Brain microvascular endothelial cell (primary cell): ENCODE measurements at regions not wholly inside any gene's neighbourhood (a gene's known extent, or its start where the extent isn't known, plus 50 kb on each side); places are given as distances from the start of the nearest gene placed in this dataset.

ENCODE experiments used
- DNase-seq: peaks from one replicate; pipeline ENCODE4 v3.0.0-alpha.2; 2020
- H3K27ac ChIP-seq: fragments of 250-450 bp; sonication (Bioruptor Pico); 2 replicates; pipeline ENCODE4 v1.5.1; 2020; ENCODE audit warnings: mild to moderate bottlenecking, moderate library complexity
- H3K27me3 ChIP-seq: fragments of 250-450 bp; sonication (Bioruptor Pico); replicated peaks from 2 replicates; pipeline ENCODE4 v1.5.1; 2020; ENCODE audit warnings: mild to moderate bottlenecking
- H3K36me3 ChIP-seq: fragments of 250-450 bp; sonication (Bioruptor Pico); replicated peaks from 2 replicates; pipeline ENCODE4 v1.5.1; 2020; ENCODE audit warnings: mild to moderate bottlenecking
- H3K4me3 ChIP-seq: 2 replicates; pipeline ENCODE4 v1.5.1; 2011; ENCODE audit warnings: low read depth, mild to moderate bottlenecking, control low read depth, low read length, moderate library complexity
- in situ Hi-C: cut with HindIII; loops from 2 replicates; pipeline ENCODE4 v1.10.0; 2017; ENCODE audit warnings: low sequenced_read_pairs, low pct_ligation_motif_present
- TF ChIP-seq, protein P1 (sequence below): IDR thresholded peaks from 2 replicates; pipeline ENCODE4 v1.5.1; 2011; ENCODE audit warnings: low read depth, mild to moderate bottlenecking, moderate library complexity, low read length, control low read depth, inconsistent platforms; ENCODE audit errors: missing control alignments

DNA sequence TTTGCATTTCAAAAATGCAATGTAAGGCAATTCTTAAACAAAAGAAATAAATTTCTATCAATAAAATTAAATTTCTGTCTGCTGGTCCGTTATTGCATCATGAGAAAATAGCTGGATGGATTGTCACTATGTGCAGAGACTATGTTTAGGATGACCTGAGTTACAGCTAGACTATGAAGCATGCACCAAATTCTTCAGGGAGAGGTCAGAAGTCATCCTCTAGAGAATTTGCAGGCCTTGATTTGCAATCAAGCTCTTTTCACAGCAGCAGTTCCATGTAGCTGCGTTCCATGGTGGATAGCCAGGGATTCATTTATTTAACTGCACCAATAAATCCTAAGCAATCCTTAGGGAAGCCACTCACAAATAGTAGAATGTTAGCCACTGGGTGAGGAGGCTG, 253.7 kb downstream of the MSRB3 start:
- Histone ChIP-seq H3K27me3 (no peaks in the 10 kb centered on the region), H3K36me3 (no peaks in the 10 kb centered on the region), H3K27ac (peak overlapping the region; percentile 96), H3K4me3 (no peak overlapping the region)
- DNase-seq, result peak; percentile 78
- TF ChIP-seq, protein P1, sequence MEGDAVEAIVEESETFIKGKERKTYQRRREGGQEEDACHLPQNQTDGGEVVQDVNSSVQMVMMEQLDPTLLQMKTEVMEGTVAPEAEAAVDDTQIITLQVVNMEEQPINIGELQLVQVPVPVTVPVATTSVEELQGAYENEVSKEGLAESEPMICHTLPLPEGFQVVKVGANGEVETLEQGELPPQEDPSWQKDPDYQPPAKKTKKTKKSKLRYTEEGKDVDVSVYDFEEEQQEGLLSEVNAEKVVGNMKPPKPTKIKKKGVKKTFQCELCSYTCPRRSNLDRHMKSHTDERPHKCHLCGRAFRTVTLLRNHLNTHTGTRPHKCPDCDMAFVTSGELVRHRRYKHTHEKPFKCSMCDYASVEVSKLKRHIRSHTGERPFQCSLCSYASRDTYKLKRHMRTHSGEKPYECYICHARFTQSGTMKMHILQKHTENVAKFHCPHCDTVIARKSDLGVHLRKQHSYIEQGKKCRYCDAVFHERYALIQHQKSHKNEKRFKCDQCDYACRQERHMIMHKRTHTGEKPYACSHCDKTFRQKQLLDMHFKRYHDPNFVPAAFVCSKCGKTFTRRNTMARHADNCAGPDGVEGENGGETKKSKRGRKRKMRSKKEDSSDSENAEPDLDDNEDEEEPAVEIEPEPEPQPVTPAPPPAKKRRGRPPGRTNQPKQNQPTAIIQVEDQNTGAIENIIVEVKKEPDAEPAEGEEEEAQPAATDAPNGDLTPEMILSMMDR, result no peak
- in situ Hi-C loops, result no loop called here

DNA sequence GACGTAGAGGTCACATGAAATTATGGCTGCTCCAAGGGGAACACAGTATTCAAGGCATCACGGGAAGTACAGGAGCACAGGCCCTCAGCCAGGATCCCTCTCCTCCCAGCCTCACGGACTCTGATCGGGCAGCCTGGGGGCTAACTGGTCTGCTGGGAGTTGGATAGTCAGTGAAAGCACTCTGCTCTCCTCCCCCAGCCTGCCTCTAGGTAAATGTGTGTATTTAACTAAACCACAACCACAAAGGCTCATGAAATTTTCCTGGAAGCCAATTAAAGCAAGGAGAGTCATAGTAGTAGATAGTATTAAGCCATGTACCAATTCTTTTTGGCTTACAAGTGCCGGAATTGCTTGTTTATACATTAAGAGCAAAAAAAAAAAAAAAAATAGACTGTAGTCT, 254.3 kb downstream of the MSRB3 start:
- no peak overlapping the region for H3K4me3 ChIP-seq
- peak; percentile 82 for DNase-seq
- H3K27ac ChIP-seq, result peak overlapping the region; percentile 96
- in situ Hi-C loops, result no loop called here
- TF ChIP-seq, protein P1, result no peak
- no peaks in the 10 kb centered on the region for H3K27me3 ChIP-seq
- no peaks in the 10 kb centered on the region for H3K36me3 ChIP-seq

DNA sequence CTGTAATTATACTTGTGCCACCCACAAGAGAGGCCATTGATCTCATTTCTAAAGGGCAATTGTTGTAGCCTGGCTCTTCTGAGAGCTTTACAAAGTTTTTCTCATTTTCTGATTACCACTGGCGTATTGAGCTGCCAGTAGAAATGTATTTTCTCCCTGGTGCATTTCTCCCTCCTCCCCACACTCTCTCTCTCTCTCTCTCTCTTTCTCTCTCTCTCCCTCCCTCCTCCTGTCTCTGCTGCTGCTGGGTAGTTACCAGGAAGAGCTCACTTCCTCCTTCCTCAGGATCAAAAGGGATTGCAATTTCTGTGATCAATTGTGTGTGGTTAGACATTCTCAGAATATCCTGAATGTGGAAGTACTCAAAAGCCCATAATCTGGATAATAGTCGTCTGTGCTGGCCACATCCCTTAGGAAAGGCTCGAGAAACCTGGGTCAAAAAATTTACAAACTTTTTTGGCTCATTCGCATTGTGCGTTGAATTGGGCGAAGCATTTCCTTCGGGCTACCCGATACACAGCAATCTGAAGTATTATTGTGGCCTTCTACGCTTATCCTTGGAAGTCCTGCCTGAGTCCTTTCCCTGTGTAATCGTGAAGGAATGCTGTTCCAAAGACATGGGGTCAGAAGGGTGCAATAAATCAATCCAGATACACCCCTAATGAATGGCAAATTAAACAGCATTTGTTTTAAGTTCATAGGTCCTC, 254.8 kb downstream of the MSRB3 start:
- H3K27ac ChIP-seq, result peak overlapping the region; percentile 96
- TF ChIP-seq, protein P1, result no peak

DNA sequence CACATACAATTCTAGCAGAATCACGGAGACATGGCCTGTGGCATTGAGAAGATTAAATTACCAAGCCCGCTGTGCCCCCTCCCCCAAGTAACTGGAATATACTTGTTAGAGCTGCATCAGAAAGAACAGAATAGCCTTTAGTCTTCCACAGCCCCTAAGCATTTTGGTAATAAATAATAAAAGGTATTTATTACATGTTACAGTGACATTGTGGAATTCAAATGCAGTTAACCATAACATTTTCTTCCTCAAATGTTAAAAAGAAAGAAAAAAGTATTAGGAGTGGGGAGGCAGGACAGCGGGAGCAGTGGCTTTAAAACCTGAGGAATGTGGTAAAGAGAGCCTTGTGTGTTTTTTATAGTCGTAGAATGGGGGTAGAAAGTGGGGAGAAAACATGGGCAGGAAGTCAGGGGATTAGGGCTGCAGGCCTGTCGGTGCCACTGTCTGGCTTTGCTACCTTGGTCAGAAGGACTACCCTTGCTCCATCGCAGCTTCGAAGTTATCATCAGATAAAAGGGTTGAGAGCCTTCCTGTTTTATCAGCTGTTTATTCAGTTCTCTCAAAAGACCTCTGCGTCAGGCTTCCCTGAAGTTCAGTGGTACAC, 255.9 kb downstream of the MSRB3 start:
- no peak for DNase-seq
- no peaks in the 10 kb centered on the region for H3K27me3 ChIP-seq
- no peaks in the 10 kb centered on the region for H3K36me3 ChIP-seq
- H3K27ac ChIP-seq, result peak overlapping the region; percentile 96
- TF ChIP-seq, protein P1, result no peak
- H3K4me3 ChIP-seq, result no peak overlapping the region
- in situ Hi-C loops, result no loop called here

More for the DNA sequence above, 254.8 kb downstream of the MSRB3 start:
- Histone ChIP-seq H3K36me3 (no peaks in the 10 kb centered on the region), H3K27me3 (no peaks in the 10 kb centered on the region), H3K4me3 (no peak overlapping the region)
- in situ Hi-C loops, result no loop called here
- no peak for DNase-seq

DNA sequence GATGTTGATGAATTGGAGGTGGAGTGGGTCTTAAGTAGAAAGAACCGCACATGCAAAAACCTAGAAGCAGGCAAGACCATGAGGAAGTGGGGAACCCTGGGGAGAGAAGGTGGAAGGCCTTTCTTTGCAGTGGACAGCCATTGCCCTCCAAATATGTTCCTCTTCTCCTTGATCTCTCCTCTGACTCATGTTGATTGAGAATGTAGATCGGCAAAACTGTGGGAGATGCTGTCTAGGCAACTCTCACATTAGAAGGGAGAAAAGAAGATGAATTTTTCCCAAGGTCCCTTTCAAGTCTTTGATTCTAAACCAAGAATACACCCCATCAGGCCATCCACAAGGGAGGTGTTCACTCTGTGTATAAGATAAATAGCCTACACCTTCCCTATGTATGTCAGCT, 257.5 kb downstream of the MSRB3 start:
- no peaks in the 10 kb centered on the region for H3K27me3 ChIP-seq
- H3K27ac ChIP-seq, result peak overlapping the region; percentile 96
- in situ Hi-C loops, result no loop called here
- TF ChIP-seq, protein P1, result no peak
- no peak overlapping the region for H3K4me3 ChIP-seq
- H3K36me3 ChIP-seq, result no peaks in the 10 kb centered on the region
- no peak for DNase-seq

DNA sequence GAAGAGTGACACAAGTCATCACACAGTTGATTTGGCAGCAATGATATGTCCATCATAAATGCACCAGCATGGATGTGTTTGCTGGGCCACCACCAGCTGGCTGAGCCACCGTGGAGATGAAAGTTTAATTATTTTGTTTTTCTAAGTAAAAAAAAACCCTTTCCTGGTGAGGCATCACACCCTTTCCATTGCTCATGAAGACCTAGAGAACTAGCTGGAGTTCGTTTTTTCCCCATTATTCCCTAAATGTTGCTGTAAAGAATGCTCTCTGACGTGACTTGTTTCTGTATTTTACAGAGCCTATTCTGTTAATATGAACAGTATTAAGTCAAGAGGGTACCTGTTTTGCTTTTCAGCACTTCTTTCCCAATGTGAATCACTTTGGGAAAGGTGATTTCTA, 257.9 kb downstream of the MSRB3 start:
- DNase-seq, result no peak
- peak overlapping the region; percentile 96 for H3K27ac ChIP-seq
- TF ChIP-seq, protein P1, result no peak
- no peaks in the 10 kb centered on the region for H3K27me3 ChIP-seq
- in situ Hi-C loops, result no loop called here
- no peaks in the 10 kb centered on the region for H3K36me3 ChIP-seq
- no peak overlapping the region for H3K4me3 ChIP-seq
